CD14-positive monocyte (primary cell): ENCODE measurements at regions not wholly inside any gene's neighbourhood (a gene's known extent, or its start where the extent isn't known, plus 50 kb on each side); places are given as distances from the start of the nearest gene placed in this dataset.

Experiments used
- DNase-seq, 3 donors: peaks; one replicate each; pipeline ENCODE4 v3.0.0-alpha.2; 2011 to 2022
- H2AFZ ChIP-seq: 2 replicates; pipeline ENCODE4 v1.6.0; 2012; ENCODE audit warnings: mild to moderate bottlenecking, low read depth, low read length, inconsistent platforms; ENCODE audit not compliant: insufficient read depth, poor library complexity, severe bottlenecking
- H3K27ac ChIP-seq, 2 donors: 1 replicate in 1 of 2; 2 replicates in 1 of 2; pipeline ENCODE4 v1.5.1; 2012 to 2013; ENCODE audit warnings: low read length in 2 of 2, control low read depth in 1 of 2, inconsistent platforms in 1 of 2, low read depth in 1 of 2, mild to moderate bottlenecking in 1 of 2
- H3K27me3 ChIP-seq, 2 donors: one replicate each; pipeline versions ENCODE4 v1.6.0 to v1.6.1; 2011 to 2013; ENCODE audit warnings: low read length in 2 of 2; ENCODE audit not compliant: control insufficient read depth in 2 of 2, insufficient read depth in 2 of 2
- H3K36me3 ChIP-seq, 2 donors: replicated peaks in 1 of 2; 1 replicate in 1 of 2; 2 replicates in 1 of 2; pipeline versions ENCODE4 v1.5.1 to v1.6.1; 2012 to 2013; ENCODE audit warnings: low read length in 2 of 2, control low read depth in 1 of 2, inconsistent platforms in 1 of 2, mild to moderate bottlenecking in 1 of 2; ENCODE audit not compliant: insufficient read depth in 2 of 2, control insufficient read depth in 1 of 2
- H3K4me1 ChIP-seq, 2 donors: 1 replicate in 1 of 2; 2 replicates in 1 of 2; pipeline versions ENCODE4 v1.5.1 to v1.6.1; 2012 to 2013; ENCODE audit warnings: low read length in 2 of 2, control low read depth in 1 of 2, inconsistent platforms in 1 of 2, mild to moderate bottlenecking in 1 of 2, moderate library complexity in 1 of 2; ENCODE audit not compliant: insufficient read depth in 2 of 2, control insufficient read depth in 1 of 2
- H3K4me2 ChIP-seq: replicated peaks from 2 replicates; pipeline ENCODE3; 2012; ENCODE audit warnings: low read length, moderate library complexity, mild to moderate bottlenecking; ENCODE audit not compliant: poor library complexity, severe bottlenecking; ENCODE audit errors: extremely low read depth
- H3K4me3 ChIP-seq, 3 experiments: fragments of 200-600 bp in 1 of 3; sonication (generic) in 1 of 3; replicated peaks in 1 of 3; 1 replicate in 2 of 3; 2 replicates in 1 of 3; pipeline ENCODE4 v1.5.1; 2011 to 2013; ENCODE audit warnings: low read length in 3 of 3, mild to moderate bottlenecking in 3 of 3, control low read depth in 2 of 3, low read depth in 2 of 3, inconsistent platforms in 1 of 3, moderate library complexity in 1 of 3
- H3K79me2 ChIP-seq: 2 replicates; pipeline ENCODE4 v1.6.0; 2012; ENCODE audit warnings: mild to moderate bottlenecking, control low read depth, inconsistent platforms, low read length, moderate library complexity; ENCODE audit not compliant: insufficient read depth
- H3K9ac ChIP-seq: 2 replicates; pipeline ENCODE4 v1.6.0; 2017; ENCODE audit warnings: low read length, mild to moderate bottlenecking; ENCODE audit not compliant: insufficient read depth, poor library complexity, severe bottlenecking
- H3K9me3 ChIP-seq, 2 donors: replicated peaks in 1 of 2; 1 replicate in 1 of 2; 2 replicates in 1 of 2; pipeline versions ENCODE4 v1.5.1 to v1.6.1; 2012 to 2013; ENCODE audit warnings: low read length in 2 of 2, control low read depth in 1 of 2; ENCODE audit not compliant: control insufficient read depth in 1 of 2, insufficient read depth in 1 of 2
- H4K20me1 ChIP-seq: 2 replicates; pipeline ENCODE4 v1.6.0; 2012; ENCODE audit warnings: mild to moderate bottlenecking, low read length, control low read depth, moderate library complexity; ENCODE audit not compliant: insufficient read depth
- H3K27ac Mint-ChIP-seq, 7 donors: one replicate each; pipeline ENCODE4 v1.8.0; 2020; ENCODE audit warnings: mild to moderate bottlenecking in 7 of 7, mixed read lengths in 7 of 7, moderate library complexity in 6 of 7, inconsistent platforms in 2 of 7
- H3K27me3 Mint-ChIP-seq, 3 donors: one replicate each; pipeline ENCODE4 v1.8.0; 2021 to 2022; ENCODE audit warnings: low read depth in 3 of 3, mild to moderate bottlenecking in 3 of 3, mixed read lengths in 3 of 3, moderate library complexity in 3 of 3, inconsistent platforms in 1 of 3
- H3K36me3 Mint-ChIP-seq, 2 donors: one replicate each; pipeline ENCODE4 v1.8.0; 2020; ENCODE audit warnings: mixed read lengths in 2 of 2, inconsistent platforms in 1 of 2, mild to moderate bottlenecking in 1 of 2
- H3K4me1 Mint-ChIP-seq: one replicate; pipeline ENCODE4 v1.8.0; 2020; ENCODE audit warnings: mild to moderate bottlenecking, mixed read lengths
- H3K4me3 Mint-ChIP-seq, 2 donors: one replicate each; pipeline ENCODE4 v1.8.0; 2020; ENCODE audit warnings: mild to moderate bottlenecking in 2 of 2, mixed read lengths in 2 of 2, moderate library complexity in 1 of 2
- H3K9me3 Mint-ChIP-seq, 7 donors: one replicate each; pipeline ENCODE4 v1.8.0; 2020 to 2022; ENCODE audit warnings: mixed read lengths in 7 of 7, mild to moderate bottlenecking in 6 of 7, moderate library complexity in 6 of 7, inconsistent platforms in 2 of 7
- CTCF ChIP-seq: fragments of 200-600 bp; IDR thresholded peaks from one replicate; pipeline ENCODE4 v1.8.0; 2022; ENCODE audit warnings: antibody characterized with exemption, mild to moderate bottlenecking
- WGBS: methylation state at CpG from one replicate; pipeline ENCODE4 v1.1.5; 2013; ENCODE audit warnings: missing lambda C conversion rate; ENCODE audit not compliant: insufficient coverage; 5-methylcytosine and 5-hydroxymethylcytosine counted together
- intact Hi-C, 2 donors: fragments of 100-400 bp; cut with micrococcal nuclease; formaldehyde crosslinking; loops; one replicate each; pipeline versions ENCODE4 v1.15.0 to v1.15.1; 2023

- H3K36me3 Mint-ChIP-seq, result no peaks in the 10 kb centered on the region
- Histone ChIP-seq H4K20me1 (no peaks in the 10 kb centered on the region), H2AFZ (no peak overlapping the region), H3K4me3 (no peak overlapping the region), H3K9ac (no peak overlapping the region), H3K4me1 (no peaks in the 10 kb centered on the region), H3K36me3 (no peaks in the 10 kb centered on the region), H3K27ac (no peak overlapping the region), H3K79me2 (no peaks in the 10 kb centered on the region), H3K27me3 (no peaks in the 10 kb centered on the region), H3K9me3 (peaks cover 0 to 3% of the 10 kb centered on the region in 2 donors), H3K4me2 (no peak overlapping the region)
- no peak overlapping the region for H3K27ac Mint-ChIP-seq
- H3K4me1 Mint-ChIP-seq, result no peaks in the 10 kb centered on the region
- H3K27me3 Mint-ChIP-seq, result peaks cover 3 to 5% (median 3%) of the 10 kb centered on the region in 3 donors
- peaks cover 0 to 3% (median 0%) of the 10 kb centered on the region in 7 donors for H3K9me3 Mint-ChIP-seq
- intact Hi-C loops, result no loop called here
- DNase-seq, result no peak
- TF ChIP-seq CTCF, result no peak
- WGBS, result 76% methylated on average over 4 of the region's 5 CpGs
- no peak overlapping the region for H3K4me3 Mint-ChIP-seq
Measured at GRCh38 chr12:125287155-125287847, 222.1 kb downstream of the AACS start.

GRCh38 chr12:125288931-125289928 is 224.0 kb downstream of the AACS start:
- Histone ChIP-seq H3K4me3 (no peak overlapping the region), H4K20me1 (no peaks in the 10 kb centered on the region), H2AFZ (no peak overlapping the region), H3K27me3 (no peaks in the 10 kb centered on the region), H3K9me3 (peaks cover 0 to 8% of the 10 kb centered on the region in 2 donors), H3K4me1 (no peaks in the 10 kb centered on the region), H3K36me3 (no peaks in the 10 kb centered on the region), H3K4me2 (no peak overlapping the region), H3K27ac (no peak overlapping the region), H3K79me2 (no peaks in the 10 kb centered on the region), H3K9ac (no peak overlapping the region)
- Mint-ChIP-seq H3K9me3 (peaks cover 0 to 9% (median 2%) of the 10 kb centered on the region in 7 donors), H3K27ac (no peak overlapping the region), H3K4me1 (no peaks in the 10 kb centered on the region), H3K4me3 (no peak overlapping the region), H3K36me3 (no peaks in the 10 kb centered on the region), H3K27me3 (peaks cover 2 to 7% (median 3%) of the 10 kb centered on the region in 3 donors)
- no peak for DNase-seq
- TF ChIP-seq CTCF, result no peak
- intact Hi-C loops, result no loop called here
- WGBS, result 82% methylated on average over 3 of the region's 7 CpGs
